ENCODE measurements at regions not wholly inside any gene's neighbourhood (a gene's known extent, or its start where the extent isn't known, plus 50 kb on each side); places are given as distances from the start of the nearest gene placed in this dataset.

DNA sequence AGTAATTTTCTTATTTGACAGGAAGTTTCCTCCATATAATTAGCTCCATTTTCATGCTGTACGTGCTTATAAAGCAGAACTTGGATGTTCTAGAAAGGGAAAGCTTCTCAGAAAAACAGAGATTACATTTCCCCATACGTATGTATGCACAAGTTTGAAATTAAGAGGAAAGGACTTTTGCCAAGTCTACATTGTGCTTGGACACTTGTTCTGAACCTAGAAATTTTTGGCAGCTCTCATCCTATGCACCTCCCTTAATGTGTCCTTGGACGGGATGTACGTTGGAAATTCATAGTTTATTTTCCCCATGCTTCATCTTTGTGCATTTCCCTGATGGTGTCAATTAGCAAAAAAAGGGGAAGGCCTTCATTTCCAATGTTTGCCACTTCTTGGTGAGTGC, 322.7 kb downstream of the BLID start:
- no peak for TF ChIP-seq Cebpa-rat (IDR thresholded peaks at IDR 0.05)
- peaks cover 0 to 14% (median 0%) of the 10 kb centered on the region in 10 experiments; a peak in 4 of 20 replicates for H3K4me1 ChIP-seq
- H3K9ac ChIP-seq = no peak overlapping the region
- no peaks in the 10 kb centered on the region for H4K20me1 ChIP-seq
- no peak overlapping the region for H3K4me3 ChIP-seq
- peak overlapping the region in 2 of 11 experiments; percentile 28 to 34; a peak in 4 of 22 replicates for H3K4me2 ChIP-seq
- no peaks in the 10 kb centered on the region for H3K36me3 ChIP-seq
- H3K27ac ChIP-seq = no peak overlapping the region
- H3K27me3 ChIP-seq = no peaks in the 10 kb centered on the region
- peaks cover 0 to 2% (median 0%) of the 10 kb centered on the region in 11 experiments; a peak in 1 of 22 replicates for H3K9me3 ChIP-seq (replicated peaks in 1 of 11)

DNA sequence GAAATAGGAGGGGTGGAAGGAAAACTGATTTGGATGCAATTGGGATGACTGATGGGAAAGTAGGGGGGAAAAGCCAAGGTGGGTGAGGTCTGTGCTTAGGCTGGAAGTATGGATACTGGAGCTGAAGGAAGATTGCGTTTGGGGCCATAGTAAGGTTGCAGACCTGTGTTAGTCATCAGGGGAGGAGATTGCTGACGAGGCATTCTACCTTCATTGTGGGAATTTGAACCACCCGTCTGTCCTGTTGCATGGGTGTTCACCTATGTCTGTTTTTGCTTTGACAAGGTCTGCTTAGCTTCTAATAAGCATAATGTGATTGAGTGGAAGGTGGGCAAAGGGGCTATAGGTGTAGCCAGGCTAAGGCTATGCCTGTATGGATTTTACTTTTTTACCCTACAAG, 323.8 kb downstream of the BLID start:
- Histone ChIP-seq H3K27ac (no peak overlapping the region), H3K36me3 (no peaks in the 10 kb centered on the region), H3K4me3 (no peak overlapping the region), H3K4me1 (peaks cover 0 to 14% (median 0%) of the 10 kb centered on the region in 10 experiments; a peak in 4 of 20 replicates), H3K27me3 (no peaks in the 10 kb centered on the region), H3K9me3 (replicated peaks in 1 of 11) (peaks cover 2 to 12% (median 7%) of the 10 kb centered on the region in 11 experiments; a peak in 18 of 22 replicates), H3K9ac (no peak overlapping the region), H3K4me2 (no peak overlapping the region), H4K20me1 (no peaks in the 10 kb centered on the region)
- no peak for TF ChIP-seq Cebpa-rat (IDR thresholded peaks at IDR 0.05)

DNA sequence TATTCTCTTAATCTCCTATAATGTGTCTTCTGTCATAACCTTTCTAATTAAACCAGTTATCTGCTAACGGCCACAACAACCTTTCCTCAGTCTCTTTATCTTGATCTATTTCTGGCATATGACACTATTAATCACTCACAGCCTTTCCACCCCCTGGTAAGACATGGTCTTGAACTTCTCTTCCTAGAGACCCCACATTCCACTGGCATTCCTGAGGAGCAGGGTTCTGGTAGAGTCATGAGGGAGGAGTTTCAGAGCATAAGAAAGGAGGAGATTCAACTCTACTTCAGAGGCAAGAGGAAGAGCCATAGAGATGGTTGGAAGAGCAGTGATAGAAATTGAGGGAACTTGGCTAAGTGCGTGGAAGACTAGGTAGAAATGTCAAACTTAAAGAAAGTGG, 325.6 kb downstream of the BLID start:
- H3K9ac ChIP-seq = no peak overlapping the region
- TF ChIP-seq Cebpa-rat (IDR thresholded peaks at IDR 0.05) = no peak
- H4K20me1 ChIP-seq = no peaks in the 10 kb centered on the region
- H3K27ac ChIP-seq = no peak overlapping the region
- H3K36me3 ChIP-seq = no peaks in the 10 kb centered on the region
- peaks cover 0 to 14% (median 0%) of the 10 kb centered on the region in 10 experiments; a peak in 4 of 20 replicates for H3K4me1 ChIP-seq
- H3K4me2 ChIP-seq = no peak overlapping the region
- H3K4me3 ChIP-seq = no peak overlapping the region
- peaks cover 20 to 28% (median 24%) of the 10 kb centered on the region in 11 experiments for H3K9me3 ChIP-seq (replicated peaks in 1 of 11)
- no peaks in the 10 kb centered on the region for H3K27me3 ChIP-seq

DNA sequence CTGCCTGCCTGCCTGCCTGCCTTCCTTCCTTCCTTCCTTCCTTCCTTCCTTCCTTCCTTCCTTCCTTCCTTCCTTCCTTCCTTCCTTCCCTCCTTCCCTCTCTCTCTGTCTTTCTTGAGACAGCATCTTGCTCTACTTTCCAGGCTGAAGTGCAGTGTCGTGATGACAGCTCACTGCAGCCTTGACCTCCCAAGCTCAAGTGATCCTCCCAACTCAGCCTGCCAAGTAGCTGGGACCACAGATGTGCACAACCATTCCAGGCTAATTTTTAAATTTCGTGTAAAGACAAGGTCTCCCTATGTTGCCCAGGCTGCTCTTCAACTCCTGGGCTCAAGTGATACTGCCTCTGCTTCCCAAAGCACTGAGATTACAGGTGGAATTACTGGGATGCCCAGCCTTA, 328.2 kb upstream of the SORL1-AS1 start:
- no peak overlapping the region for H3K9ac ChIP-seq
- H3K4me1 ChIP-seq = no peaks in the 10 kb centered on the region
- no peak overlapping the region for H3K4me2 ChIP-seq
- H3K4me3 ChIP-seq = no peak overlapping the region
- H3K27me3 ChIP-seq = no peaks in the 10 kb centered on the region
- no peaks in the 10 kb centered on the region for H4K20me1 ChIP-seq
- no peak for TF ChIP-seq Cebpa-rat (IDR thresholded peaks at IDR 0.05)
- no peak overlapping the region for H3K27ac ChIP-seq
- H3K36me3 ChIP-seq = no peaks in the 10 kb centered on the region
- H3K9me3 ChIP-seq (replicated peaks in 1 of 11) = peaks cover 6 to 12% (median 9%) of the 10 kb centered on the region in 11 experiments; a peak in 19 of 22 replicates

DNA sequence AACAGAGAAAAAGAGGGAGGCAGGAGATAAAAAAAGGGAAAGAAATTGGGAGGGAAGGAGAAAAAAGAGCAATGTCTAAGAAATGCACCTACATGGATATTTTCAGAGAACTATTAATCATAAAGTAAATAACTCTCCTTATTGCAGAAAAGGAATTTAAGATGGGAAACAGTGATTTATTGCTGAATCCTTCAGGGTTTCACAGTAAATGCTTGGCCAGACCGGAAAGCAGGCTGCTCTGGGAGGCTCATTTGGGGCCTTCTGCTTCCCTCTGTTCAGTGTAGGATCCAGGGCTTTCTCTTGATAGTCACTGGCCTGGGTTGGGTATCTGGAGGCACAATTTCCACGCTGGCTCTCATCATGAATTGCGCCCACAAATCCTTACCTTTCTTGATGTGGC, 324.3 kb upstream of the SORL1-AS1 start:
- Histone ChIP-seq H3K27ac (no peak overlapping the region), H3K4me2 (no peak overlapping the region), H3K9ac (no peak overlapping the region), H4K20me1 (no peaks in the 10 kb centered on the region), H3K4me1 (no peaks in the 10 kb centered on the region), H3K9me3 (replicated peaks in 1 of 11) (no peaks in the 10 kb centered on the region), H3K36me3 (no peaks in the 10 kb centered on the region), H3K27me3 (no peaks in the 10 kb centered on the region), H3K4me3 (no peak overlapping the region)
- no peak for TF ChIP-seq Cebpa-rat (IDR thresholded peaks at IDR 0.05)

DNA sequence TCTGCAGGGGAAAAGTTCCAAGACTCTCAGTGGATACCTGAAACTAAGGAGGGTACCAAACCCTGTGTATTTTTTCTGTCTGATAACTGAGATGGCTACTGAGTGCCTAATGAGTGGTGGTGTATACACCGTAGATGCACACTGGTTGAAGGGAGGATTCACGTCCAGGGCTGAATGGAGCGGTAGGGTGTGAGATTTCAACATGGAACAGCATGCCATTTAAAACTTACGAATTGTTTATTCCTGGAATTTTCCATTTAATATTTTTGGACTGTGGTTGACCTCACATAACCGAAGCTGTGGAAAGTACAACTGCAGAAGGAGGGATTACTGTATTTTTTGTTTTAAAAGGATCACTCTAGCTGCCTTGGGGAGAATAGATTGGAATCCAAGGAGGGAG, 322.5 kb upstream of the SORL1-AS1 start:
- no peaks in the 10 kb centered on the region for H3K4me1 ChIP-seq
- H4K20me1 ChIP-seq = no peaks in the 10 kb centered on the region
- H3K27me3 ChIP-seq = no peaks in the 10 kb centered on the region
- H3K9me3 ChIP-seq (replicated peaks in 1 of 11) = no peaks in the 10 kb centered on the region
- no peaks in the 10 kb centered on the region for H3K36me3 ChIP-seq
- no peak for TF ChIP-seq Cebpa-rat (IDR thresholded peaks at IDR 0.05)
- H3K4me2 ChIP-seq = no peak overlapping the region
- no peak overlapping the region for H3K27ac ChIP-seq
- H3K4me3 ChIP-seq = no peak overlapping the region
- no peak overlapping the region for H3K9ac ChIP-seq

DNA sequence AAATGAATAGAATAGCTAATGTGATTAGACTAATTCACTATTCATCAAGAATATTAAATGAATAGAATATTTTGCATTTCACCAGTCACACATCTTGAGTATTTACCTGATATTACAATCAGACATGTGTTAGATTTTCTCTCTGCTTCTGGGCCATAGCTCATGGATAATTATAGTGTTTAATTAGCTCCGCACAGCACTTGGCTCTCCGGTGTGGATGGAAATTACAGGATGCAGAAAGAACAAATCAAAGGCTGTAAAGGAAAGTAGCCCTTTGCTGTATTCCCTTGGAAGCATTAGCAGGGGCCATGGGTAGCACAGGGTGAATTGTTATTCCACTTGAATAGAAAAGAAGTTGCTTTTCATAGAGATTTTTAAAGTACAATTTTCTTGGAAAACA, 320.3 kb upstream of the SORL1-AS1 start:
- H3K9ac ChIP-seq = no peak overlapping the region
- no peak overlapping the region for H3K4me2 ChIP-seq
- no peaks in the 10 kb centered on the region for H3K36me3 ChIP-seq
- H4K20me1 ChIP-seq = no peaks in the 10 kb centered on the region
- H3K27ac ChIP-seq = no peak overlapping the region
- no peak overlapping the region for H3K4me3 ChIP-seq
- H3K4me1 ChIP-seq = no peaks in the 10 kb centered on the region
- no peaks in the 10 kb centered on the region for H3K27me3 ChIP-seq
- no peak for TF ChIP-seq Cebpa-rat (IDR thresholded peaks at IDR 0.05)
- no peaks in the 10 kb centered on the region for H3K9me3 ChIP-seq (replicated peaks in 1 of 11)

DNA sequence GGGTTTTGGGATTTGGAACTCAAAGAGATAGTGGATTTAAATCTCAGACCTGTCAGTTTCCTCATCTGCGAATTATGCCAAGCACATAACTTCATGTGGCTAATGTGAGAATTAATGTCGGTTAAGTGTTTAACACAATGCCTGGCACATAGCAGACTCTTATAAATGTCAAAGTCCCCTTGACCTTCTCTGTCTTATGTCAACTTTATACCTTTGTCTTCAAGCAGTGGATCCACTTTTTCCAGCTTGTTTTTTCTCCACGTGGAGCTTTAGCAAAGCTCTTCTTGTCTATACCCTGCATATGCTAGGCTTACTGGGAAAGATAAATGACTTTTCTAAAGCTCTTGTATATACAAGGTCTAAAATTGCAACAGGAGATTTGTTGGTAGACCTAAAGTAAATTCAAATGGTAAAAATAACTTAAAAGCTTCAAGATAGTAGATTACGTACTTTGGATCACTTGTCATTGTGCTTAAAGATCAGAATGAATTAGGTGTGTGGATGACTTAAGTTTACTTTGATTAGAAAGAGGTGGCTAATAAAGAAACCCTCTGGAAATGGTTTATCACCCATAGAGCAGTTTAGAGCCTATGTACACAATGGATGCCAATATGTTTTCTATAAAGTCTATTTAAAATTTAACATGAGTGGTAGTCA, 318.3 kb upstream of the SORL1-AS1 start:
- Histone ChIP-seq H3K27me3 (no peaks in the 10 kb centered on the region), H4K20me1 (no peaks in the 10 kb centered on the region), H3K4me1 (no peaks in the 10 kb centered on the region), H3K9me3 (replicated peaks in 1 of 11) (no peaks in the 10 kb centered on the region), H3K9ac (no peak overlapping the region), H3K4me3 (no peak overlapping the region), H3K27ac (no peak overlapping the region), H3K36me3 (no peaks in the 10 kb centered on the region), H3K4me2 (no peak overlapping the region)
- no peak for TF ChIP-seq Cebpa-rat (IDR thresholded peaks at IDR 0.05)

DNA sequence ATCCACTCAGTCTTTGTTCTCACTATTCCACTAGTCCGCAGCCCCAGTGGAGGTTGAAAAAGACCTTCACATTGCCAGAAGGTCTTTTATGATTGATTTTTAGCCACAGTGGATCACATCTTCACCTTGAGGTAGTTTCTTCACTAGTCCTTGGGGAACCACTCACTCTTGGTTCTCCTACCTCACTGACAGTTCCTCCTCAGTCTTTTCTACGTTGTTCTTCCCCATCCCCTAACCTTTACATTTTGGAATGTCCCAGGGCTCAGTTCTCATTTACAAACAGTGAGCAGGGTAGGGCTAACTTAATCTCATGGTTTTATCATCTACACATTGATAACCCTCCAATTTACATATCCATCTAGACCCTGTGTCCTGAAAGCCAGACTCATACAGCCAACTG, 316.4 kb upstream of the SORL1-AS1 start:
- no peaks in the 10 kb centered on the region for H3K27me3 ChIP-seq
- H3K4me1 ChIP-seq = no peaks in the 10 kb centered on the region
- no peak overlapping the region for H3K4me3 ChIP-seq
- H3K9ac ChIP-seq = no peak overlapping the region
- no peaks in the 10 kb centered on the region for H4K20me1 ChIP-seq
- H3K9me3 ChIP-seq (replicated peaks in 1 of 11) = no peaks in the 10 kb centered on the region
- H3K4me2 ChIP-seq = no peak overlapping the region
- no peak for TF ChIP-seq Cebpa-rat (IDR thresholded peaks at IDR 0.05)
- no peak overlapping the region for H3K27ac ChIP-seq
- no peaks in the 10 kb centered on the region for H3K36me3 ChIP-seq

DNA sequence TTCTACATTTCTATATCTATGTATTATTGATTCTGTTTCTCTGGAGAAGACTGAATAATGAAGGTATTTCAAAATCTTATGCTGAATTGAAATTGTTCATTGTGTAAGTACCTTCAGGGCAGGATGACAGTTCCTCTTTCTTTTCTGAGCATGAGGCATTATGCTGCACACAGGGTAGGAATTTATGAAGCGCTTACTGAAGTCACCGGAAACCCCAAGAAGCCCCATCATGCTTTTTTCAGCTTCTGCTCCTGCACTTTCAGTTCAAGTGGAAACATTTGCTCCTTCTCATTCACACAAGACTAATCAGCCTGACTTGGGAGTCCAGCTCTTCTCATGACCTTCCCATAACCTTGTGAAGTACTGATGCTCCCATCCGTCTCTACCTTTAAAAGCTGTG, 314.7 kb upstream of the SORL1-AS1 start:
- H3K27ac ChIP-seq = no peak overlapping the region
- H3K9me3 ChIP-seq (replicated peaks in 1 of 11) = no peaks in the 10 kb centered on the region
- no peaks in the 10 kb centered on the region for H3K27me3 ChIP-seq
- no peak overlapping the region for H3K9ac ChIP-seq
- no peak for TF ChIP-seq Cebpa-rat (IDR thresholded peaks at IDR 0.05)
- no peaks in the 10 kb centered on the region for H3K4me1 ChIP-seq
- no peak overlapping the region for H3K4me2 ChIP-seq
- H3K36me3 ChIP-seq = no peaks in the 10 kb centered on the region
- no peaks in the 10 kb centered on the region for H4K20me1 ChIP-seq
- no peak overlapping the region for H3K4me3 ChIP-seq

All from BLaER1 treated with 17β-estradiol and CSF1 and Interleukin-3, amounts not matched to agents 10 nM and 100 nM (cell line).